ENCODE measurements at regions not wholly inside any gene's neighbourhood (a gene's known extent, or its start where the extent isn't known, plus 50 kb on each side); places are given as distances from the start of the nearest gene placed in this dataset.

DNA sequence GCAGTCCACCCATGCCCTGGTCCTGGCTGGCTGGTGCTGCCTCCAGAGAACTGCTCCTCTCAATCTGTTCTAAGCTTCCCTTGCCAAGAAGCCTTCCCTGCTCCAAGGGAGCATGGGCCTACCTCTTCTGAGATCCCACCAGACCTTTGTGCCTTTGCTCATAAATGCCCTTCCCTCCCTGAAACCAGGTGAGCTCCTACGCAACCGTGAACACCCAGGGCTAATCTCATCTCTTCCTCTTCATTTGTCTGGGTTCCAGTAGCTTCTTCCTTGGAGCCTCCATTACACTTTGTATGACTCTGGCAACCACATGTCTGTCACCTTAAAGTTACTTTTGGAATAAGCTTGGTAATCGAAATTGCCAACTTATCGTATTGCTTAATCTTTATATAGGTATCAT is 270.6 kb downstream of the PBX3 start:
- Histone ChIP-seq H3K36me3 (ENCODE audit: control insufficient read depth, insufficient read depth, low read length) (no peaks in the 10 kb centered on the region), H3K4me3 (ENCODE audit: low read length) (no peak overlapping the region), H3K27me3 (ENCODE audit: control insufficient read depth, insufficient read depth, low read length) (no peaks in the 10 kb centered on the region), H3K9me3 (ENCODE audit: control insufficient read depth, low read depth, low read length) (no peaks in the 10 kb centered on the region), H3K27ac (ENCODE audit: low read length) (no peak overlapping the region), H3K4me1 (ENCODE audit: control insufficient read depth, insufficient read depth, low read length) (no peaks in the 10 kb centered on the region)
- peak in 1 of 2 donors; percentile 15 for DNase-seq
- 73% methylated on average over 2 of the region's 4 CpGs for WGBS (ENCODE audit: insufficient coverage, low lambda C conversion rate)

GRCh38 chr9:126020836-126021235 is 273.7 kb downstream of the PBX3 start:
- no peak for DNase-seq
- no CpG with 5 or more reads among the region's 15 CpGs for WGBS (ENCODE audit: insufficient coverage, low lambda C conversion rate)
- H3K27me3 ChIP-seq (ENCODE audit: control insufficient read depth, insufficient read depth, low read length), result no peaks in the 10 kb centered on the region

GRCh38 chr9:126023962-126024361 is 276.8 kb downstream of the PBX3 start:
- WGBS (ENCODE audit: insufficient coverage, low lambda C conversion rate), result no CpG with 5 or more reads among the region's 15 CpGs
- H3K4me3 ChIP-seq (ENCODE audit: low read length), result no peak overlapping the region
- H3K27ac ChIP-seq (ENCODE audit: low read length), result no peak overlapping the region
- H3K36me3 ChIP-seq (ENCODE audit: control insufficient read depth, insufficient read depth, low read length), result no peaks in the 10 kb centered on the region
- H3K9me3 ChIP-seq (ENCODE audit: control insufficient read depth, low read depth, low read length), result no peaks in the 10 kb centered on the region
- H3K4me1 ChIP-seq (ENCODE audit: control insufficient read depth, insufficient read depth, low read length), result no peaks in the 10 kb centered on the region
- no peaks in the 10 kb centered on the region for H3K27me3 ChIP-seq (ENCODE audit: control insufficient read depth, insufficient read depth, low read length)
- DNase-seq, result no peak

More at GRCh38 chr9:126020836-126021235, 273.7 kb downstream of the PBX3 start:
- Histone ChIP-seq H3K27ac (ENCODE audit: low read length) (no peak overlapping the region), H3K9me3 (ENCODE audit: control insufficient read depth, low read depth, low read length) (no peaks in the 10 kb centered on the region), H3K4me1 (ENCODE audit: control insufficient read depth, insufficient read depth, low read length) (no peaks in the 10 kb centered on the region), H3K4me3 (ENCODE audit: low read length) (no peak overlapping the region), H3K36me3 (ENCODE audit: control insufficient read depth, insufficient read depth, low read length) (no peaks in the 10 kb centered on the region)

DNA sequence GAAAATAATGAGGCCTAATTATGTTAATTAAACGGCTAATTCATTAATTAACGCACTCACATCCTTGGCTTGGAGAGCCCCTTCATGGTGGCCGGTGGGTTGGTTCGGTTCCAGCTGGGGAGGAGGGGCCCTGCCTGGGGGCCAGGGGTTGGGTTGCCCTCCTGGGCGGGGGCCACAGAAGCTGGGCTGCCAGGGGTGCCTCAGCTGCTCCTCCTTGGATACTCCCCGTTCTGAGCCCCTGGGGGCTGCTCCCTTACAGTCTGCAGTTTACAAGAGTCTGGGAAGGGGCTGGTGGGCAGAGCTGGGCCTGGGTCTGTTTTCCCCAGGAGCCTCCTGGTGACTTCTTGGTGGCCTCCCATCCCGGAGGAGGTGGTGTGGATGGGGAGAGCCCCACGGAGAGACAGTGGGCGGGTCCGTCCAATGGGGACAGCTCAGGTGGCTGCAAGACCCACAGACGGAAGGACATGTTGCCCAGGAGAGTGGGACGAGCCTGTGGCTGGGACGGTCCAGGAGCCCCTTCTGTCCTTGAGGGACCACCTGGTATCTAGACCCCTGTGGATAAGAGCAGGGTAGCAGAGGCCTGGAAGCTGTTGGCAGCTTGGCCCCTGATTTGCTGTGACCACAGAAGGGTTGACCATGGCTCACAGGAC is 277.5 kb downstream of the PBX3 start:
- Histone ChIP-seq H3K4me3 (ENCODE audit: low read length) (no peak overlapping the region), H3K27me3 (ENCODE audit: control insufficient read depth, insufficient read depth, low read length) (no peaks in the 10 kb centered on the region), H3K4me1 (ENCODE audit: control insufficient read depth, insufficient read depth, low read length) (no peaks in the 10 kb centered on the region), H3K36me3 (ENCODE audit: control insufficient read depth, insufficient read depth, low read length) (no peaks in the 10 kb centered on the region), H3K27ac (ENCODE audit: low read length) (no peak overlapping the region), H3K9me3 (ENCODE audit: control insufficient read depth, low read depth, low read length) (no peaks in the 10 kb centered on the region)
- no CpG with 5 or more reads among the region's 13 CpGs for WGBS (ENCODE audit: insufficient coverage, low lambda C conversion rate)
- no peak for DNase-seq

DNA sequence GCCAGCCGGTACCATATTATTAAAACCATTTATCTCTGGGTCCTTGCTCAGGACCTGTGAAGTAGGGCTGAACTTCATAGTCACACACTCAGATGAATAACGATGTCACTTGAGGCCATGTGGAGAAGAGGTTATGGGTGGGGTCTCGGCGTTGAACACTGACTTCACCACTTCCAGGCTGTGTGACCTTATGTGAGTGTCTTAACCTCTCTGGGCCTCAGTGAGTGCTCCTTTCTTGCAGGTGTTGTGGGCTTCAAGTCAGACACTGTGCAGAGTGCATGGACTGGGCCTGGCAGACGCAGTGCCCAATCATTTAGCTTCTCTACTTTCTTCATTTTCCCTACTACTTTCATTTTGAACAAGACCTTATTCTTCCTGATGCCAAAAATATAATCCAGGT is 278.8 kb downstream of the PBX3 start:
- Histone ChIP-seq H3K36me3 (ENCODE audit: control insufficient read depth, insufficient read depth, low read length) (no peaks in the 10 kb centered on the region), H3K4me1 (ENCODE audit: control insufficient read depth, insufficient read depth, low read length) (no peaks in the 10 kb centered on the region), H3K27me3 (ENCODE audit: control insufficient read depth, insufficient read depth, low read length) (no peaks in the 10 kb centered on the region), H3K4me3 (ENCODE audit: low read length) (no peak overlapping the region), H3K27ac (ENCODE audit: low read length) (no peak overlapping the region), H3K9me3 (ENCODE audit: control insufficient read depth, low read depth, low read length) (no peaks in the 10 kb centered on the region)
- no CpG with 5 or more reads among the region's 5 CpGs for WGBS (ENCODE audit: insufficient coverage, low lambda C conversion rate)
- no peak for DNase-seq

GRCh38 chr9:126027566-126027965 is 280.4 kb downstream of the PBX3 start:
- no CpG with 5 or more reads among the region's 5 CpGs for WGBS (ENCODE audit: insufficient coverage, low lambda C conversion rate)

GRCh38 chr9:126028746-126029145 is 281.6 kb downstream of the PBX3 start:
- H3K4me1 ChIP-seq (ENCODE audit: control insufficient read depth, insufficient read depth, low read length), result no peaks in the 10 kb centered on the region
- DNase-seq, result no peak
- no peaks in the 10 kb centered on the region for H3K9me3 ChIP-seq (ENCODE audit: control insufficient read depth, low read depth, low read length)
- no peaks in the 10 kb centered on the region for H3K36me3 ChIP-seq (ENCODE audit: control insufficient read depth, insufficient read depth, low read length)
- H3K27ac ChIP-seq (ENCODE audit: low read length), result no peak overlapping the region
- no CpG with 5 or more reads among the region's 10 CpGs for WGBS (ENCODE audit: insufficient coverage, low lambda C conversion rate)
- H3K27me3 ChIP-seq (ENCODE audit: control insufficient read depth, insufficient read depth, low read length), result no peaks in the 10 kb centered on the region
- no peak overlapping the region for H3K4me3 ChIP-seq (ENCODE audit: low read length)

More at GRCh38 chr9:126027566-126027965, 280.4 kb downstream of the PBX3 start:
- Histone ChIP-seq H3K9me3 (ENCODE audit: control insufficient read depth, low read depth, low read length) (no peaks in the 10 kb centered on the region), H3K4me3 (ENCODE audit: low read length) (no peak overlapping the region), H3K4me1 (ENCODE audit: control insufficient read depth, insufficient read depth, low read length) (no peaks in the 10 kb centered on the region), H3K27ac (ENCODE audit: low read length) (no peak overlapping the region), H3K36me3 (ENCODE audit: control insufficient read depth, insufficient read depth, low read length) (no peaks in the 10 kb centered on the region), H3K27me3 (ENCODE audit: control insufficient read depth, insufficient read depth, low read length) (no peaks in the 10 kb centered on the region)
- DNase-seq, result peak in 1 of 2 donors; percentile 51

GRCh38 chr9:126030716-126031115 is 283.5 kb downstream of the PBX3 start:
- no peaks in the 10 kb centered on the region for H3K9me3 ChIP-seq (ENCODE audit: control insufficient read depth, low read depth, low read length)

DNA sequence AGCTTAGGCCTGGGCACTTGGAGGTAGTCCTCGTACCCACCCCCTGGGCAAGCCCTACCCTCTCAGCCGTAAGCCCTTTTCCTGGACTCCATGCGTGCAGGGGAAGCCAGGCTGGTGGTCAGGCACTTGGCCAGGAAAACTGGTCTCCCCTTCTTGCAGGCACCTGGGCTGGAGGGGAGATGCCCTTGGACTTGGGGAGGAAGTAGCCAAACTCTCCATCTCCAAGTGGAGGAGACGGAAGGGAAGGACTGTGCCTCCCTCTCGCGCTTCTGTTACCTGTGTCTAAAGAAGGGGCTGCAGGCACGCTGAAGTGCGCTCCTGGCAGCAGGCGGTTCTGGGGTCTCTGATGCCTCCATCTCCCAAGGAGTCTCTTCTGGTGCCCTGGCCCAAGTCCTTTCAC is 283.9 kb downstream of the PBX3 start:
- Histone ChIP-seq H3K4me1 (ENCODE audit: control insufficient read depth, insufficient read depth, low read length) (no peaks in the 10 kb centered on the region), H3K27ac (ENCODE audit: low read length) (no peak overlapping the region), H3K27me3 (ENCODE audit: control insufficient read depth, insufficient read depth, low read length) (no peaks in the 10 kb centered on the region), H3K36me3 (ENCODE audit: control insufficient read depth, insufficient read depth, low read length) (no peaks in the 10 kb centered on the region), H3K9me3 (ENCODE audit: control insufficient read depth, low read depth, low read length) (no peaks in the 10 kb centered on the region), H3K4me3 (ENCODE audit: low read length) (no peak overlapping the region)
- WGBS (ENCODE audit: insufficient coverage, low lambda C conversion rate), result no CpG with 5 or more reads among the region's 9 CpGs
- no peak for DNase-seq

More at GRCh38 chr9:126030716-126031115, 283.5 kb downstream of the PBX3 start:
- H3K4me1 ChIP-seq (ENCODE audit: control insufficient read depth, insufficient read depth, low read length), result no peaks in the 10 kb centered on the region
- no peak overlapping the region for H3K4me3 ChIP-seq (ENCODE audit: low read length)
- no peak overlapping the region for H3K27ac ChIP-seq (ENCODE audit: low read length)
- no peak for DNase-seq
- no CpG with 5 or more reads among the region's 7 CpGs for WGBS (ENCODE audit: insufficient coverage, low lambda C conversion rate)
- H3K36me3 ChIP-seq (ENCODE audit: control insufficient read depth, insufficient read depth, low read length), result no peaks in the 10 kb centered on the region
- H3K27me3 ChIP-seq (ENCODE audit: control insufficient read depth, insufficient read depth, low read length), result no peaks in the 10 kb centered on the region

- Histone ChIP-seq H3K27ac (ENCODE audit: low read length) (no peak overlapping the region), H3K9me3 (ENCODE audit: control insufficient read depth, low read depth, low read length) (no peaks in the 10 kb centered on the region), H3K27me3 (ENCODE audit: control insufficient read depth, insufficient read depth, low read length) (peaks cover 3% of the 10 kb centered on the region), H3K4me1 (ENCODE audit: control insufficient read depth, insufficient read depth, low read length) (peaks cover 3% of the 10 kb centered on the region), H3K4me3 (ENCODE audit: low read length) (no peak overlapping the region), H3K36me3 (ENCODE audit: control insufficient read depth, insufficient read depth, low read length) (no peaks in the 10 kb centered on the region)
- 100% methylated on average over 3 of the region's 8 CpGs for WGBS (ENCODE audit: insufficient coverage, low lambda C conversion rate)
- DNase-seq, result no peak
Measured at GRCh38 chr9:126032135-126032534, 285.0 kb downstream of the PBX3 start.

DNA sequence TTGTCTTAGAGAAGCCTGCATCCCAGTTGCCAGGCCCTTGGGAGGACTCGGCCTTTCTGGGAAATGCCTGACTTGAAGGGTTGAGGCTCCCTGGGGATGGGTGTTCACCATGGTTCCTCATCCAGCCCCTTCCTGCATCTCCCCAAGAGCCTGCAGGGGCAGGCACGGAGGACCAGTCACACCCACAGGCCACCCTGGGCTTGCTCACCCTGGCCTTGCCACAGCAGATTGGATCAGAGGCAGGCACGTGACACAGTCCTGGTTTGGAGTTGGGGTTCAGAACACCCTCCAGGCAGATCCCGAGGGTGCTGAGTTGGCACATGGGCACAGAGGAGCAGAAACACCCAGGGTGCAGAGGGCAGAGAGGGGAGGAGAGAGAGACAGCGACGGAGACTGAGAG is 286.1 kb downstream of the PBX3 start:
- H3K27ac ChIP-seq (ENCODE audit: low read length), result no peak overlapping the region
- H3K4me3 ChIP-seq (ENCODE audit: low read length), result no peak overlapping the region
- no CpG with 5 or more reads among the region's 6 CpGs for WGBS (ENCODE audit: insufficient coverage, low lambda C conversion rate)
- H3K27me3 ChIP-seq (ENCODE audit: control insufficient read depth, insufficient read depth, low read length), result peaks cover 3% of the 10 kb centered on the region
- no peak for DNase-seq
- H3K36me3 ChIP-seq (ENCODE audit: control insufficient read depth, insufficient read depth, low read length), result no peaks in the 10 kb centered on the region
- peaks cover 3% of the 10 kb centered on the region for H3K4me1 ChIP-seq (ENCODE audit: control insufficient read depth, insufficient read depth, low read length)
- H3K9me3 ChIP-seq (ENCODE audit: control insufficient read depth, low read depth, low read length), result no peaks in the 10 kb centered on the region
